ENCODE measurements at regions not wholly inside any gene's neighbourhood (a gene's known extent, or its start where the extent isn't known, plus 50 kb on each side); places are given as distances from the start of the nearest gene placed in this dataset.

GRCh38 chr15:29522373-29523276 lies 253.0 kb upstream of the NSMCE3 start:
- H3K36me3 Mint-ChIP-seq, result no peaks in the 10 kb centered on the region
- no peak overlapping the region for H3K4me3 Mint-ChIP-seq
- H3K27ac Mint-ChIP-seq, result no peak overlapping the region
- peaks cover 8% of the 10 kb centered on the region for H3K9me3 Mint-ChIP-seq
- H3K27me3 Mint-ChIP-seq, result no peaks in the 10 kb centered on the region
- DNase-seq (ENCODE audit: extremely low spot score, unreplicated experiment), result no peak
- no peak for TF ChIP-seq CTCF (conservative IDR thresholded peaks at IDR 0.05)
- no peaks in the 10 kb centered on the region for H3K4me1 Mint-ChIP-seq (ENCODE audit: unreplicated experiment)

DNA sequence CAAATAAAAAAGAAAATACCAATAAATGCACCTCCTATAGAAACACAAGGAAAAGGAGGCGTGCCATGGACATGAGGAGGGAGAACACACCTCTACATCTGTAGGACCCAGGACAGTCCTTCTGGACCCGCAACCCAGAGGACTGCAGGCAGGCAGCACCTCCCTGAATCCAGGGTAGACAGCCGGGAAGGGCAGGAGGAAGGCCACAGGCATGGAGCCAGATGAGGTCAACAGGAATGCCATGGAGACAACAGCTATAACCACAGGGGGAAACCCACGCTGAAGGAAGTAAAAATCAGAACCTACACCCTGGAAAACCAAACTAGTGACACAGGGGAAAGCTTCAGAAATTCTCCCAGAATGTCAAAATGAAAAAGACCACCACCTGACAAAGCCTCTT lies 248.8 kb upstream of the NSMCE3 start:
- TF ChIP-seq CTCF (conservative IDR thresholded peaks at IDR 0.05), result no peak
- Mint-ChIP-seq H3K4me3 (no peak overlapping the region), H3K27ac (no peak overlapping the region)

DNA sequence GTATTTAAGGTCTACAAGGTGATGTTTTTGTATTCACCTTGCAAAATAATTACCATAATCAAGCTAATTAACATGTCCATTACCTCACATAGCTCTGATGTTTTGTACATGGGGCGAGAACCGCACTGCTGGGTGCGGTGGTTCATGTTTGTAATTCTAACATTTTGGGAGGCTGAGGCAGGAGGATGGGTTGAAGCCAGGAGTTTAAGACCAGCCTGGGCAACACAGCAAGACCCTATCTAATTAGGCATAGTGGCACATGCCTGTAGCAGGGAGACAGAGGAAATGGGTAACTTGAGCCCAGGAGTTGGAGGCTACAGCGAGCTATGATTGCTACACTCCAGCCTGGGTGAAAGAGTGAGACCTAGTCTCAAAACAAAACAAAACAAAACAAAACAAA lies 248.2 kb upstream of the NSMCE3 start:
- DNase-seq (ENCODE audit: extremely low spot score, unreplicated experiment), result no peak
- H3K27ac Mint-ChIP-seq, result no peak overlapping the region
- no peak for TF ChIP-seq CTCF (conservative IDR thresholded peaks at IDR 0.05)
- no peaks in the 10 kb centered on the region for H3K36me3 Mint-ChIP-seq
- peaks cover 4% of the 10 kb centered on the region for H3K27me3 Mint-ChIP-seq
- H3K9me3 Mint-ChIP-seq, result peaks cover 8% of the 10 kb centered on the region
- no peak overlapping the region for H3K4me3 Mint-ChIP-seq
- H3K4me1 Mint-ChIP-seq (ENCODE audit: unreplicated experiment), result no peaks in the 10 kb centered on the region

More for the DNA sequence above, 248.8 kb upstream of the NSMCE3 start:
- Mint-ChIP-seq H3K27me3 (peaks cover 4% of the 10 kb centered on the region), H3K36me3 (no peaks in the 10 kb centered on the region), H3K9me3 (peaks cover 8% of the 10 kb centered on the region), H3K4me1 (ENCODE audit: unreplicated experiment) (no peaks in the 10 kb centered on the region)
- DNase-seq (ENCODE audit: extremely low spot score, unreplicated experiment), result no peak

- Mint-ChIP-seq H3K36me3 (no peaks in the 10 kb centered on the region), H3K27me3 (peaks cover 4% of the 10 kb centered on the region), H3K4me3 (no peak overlapping the region), H3K9me3 (peaks cover 8% of the 10 kb centered on the region), H3K27ac (no peak overlapping the region), H3K4me1 (ENCODE audit: unreplicated experiment) (no peaks in the 10 kb centered on the region)
- no peak for DNase-seq (ENCODE audit: extremely low spot score, unreplicated experiment)
- no peak for TF ChIP-seq CTCF (conservative IDR thresholded peaks at IDR 0.05)
Measured at GRCh38 chr15:29516929-29517328, 247.3 kb upstream of the NSMCE3 start.

- no peak for DNase-seq (ENCODE audit: extremely low spot score, unreplicated experiment)
- H3K27me3 Mint-ChIP-seq, result peaks cover 4% of the 10 kb centered on the region
- no peak overlapping the region for H3K4me3 Mint-ChIP-seq
- H3K9me3 Mint-ChIP-seq, result peaks cover 6% of the 10 kb centered on the region
- H3K4me1 Mint-ChIP-seq (ENCODE audit: unreplicated experiment), result no peaks in the 10 kb centered on the region
- TF ChIP-seq CTCF (conservative IDR thresholded peaks at IDR 0.05), result no peak
- no peak overlapping the region for H3K27ac Mint-ChIP-seq
- no peaks in the 10 kb centered on the region for H3K36me3 Mint-ChIP-seq
Measured at GRCh38 chr15:29514926-29515325, 245.3 kb upstream of the NSMCE3 start.

All from type B pancreatic cell (in vitro differentiated cells).